ENCODE measurements at regions not wholly inside any gene's neighbourhood (a gene's known extent, or its start where the extent isn't known, plus 50 kb on each side); places are given as distances from the start of the nearest gene placed in this dataset.

- no peaks in the 10 kb centered on the region for H3K27me3 ChIP-seq
- intact Hi-C loops (cut with DNase I) = no loop called here
- no peaks in the 10 kb centered on the region for H3K4me1 ChIP-seq
- H3K9me3 ChIP-seq = no peaks in the 10 kb centered on the region
- TF ChIP-seq POLR2A (IDR thresholded peaks at IDR 0.05) (no peak), CTCF (IDR thresholded peaks at IDR 0.05) (no peak)
- H3K36me3 ChIP-seq = no peaks in the 10 kb centered on the region
- no peak overlapping the region for H3K4me3 ChIP-seq (replicated peaks in 1 of 3)
- H3K27ac ChIP-seq = no peak overlapping the region
- DNase-seq = no peak
Measured at GRCh38 chr14:22410497-22410896, 178.5 kb downstream of the DAD1 start.

GRCh38 chr14:22409006-22409405 is 180.0 kb downstream of the DAD1 start:
- Histone ChIP-seq H3K4me3 (replicated peaks in 1 of 3) (no peak overlapping the region), H3K36me3 (no peaks in the 10 kb centered on the region), H3K27ac (no peak overlapping the region), H3K9me3 (no peaks in the 10 kb centered on the region), H3K4me1 (no peaks in the 10 kb centered on the region), H3K27me3 (no peaks in the 10 kb centered on the region)
- intact Hi-C loops (cut with DNase I) = no loop called here
- 81 to 82% methylated on average over 3 of the region's 3 CpGs for WGBS, 2 donors
- no peak for DNase-seq
- TF ChIP-seq CTCF (IDR thresholded peaks at IDR 0.05) = no peak
- TF ChIP-seq POLR2A (IDR thresholded peaks at IDR 0.05) = no peak

- 96 to 98% methylated on average over 2 of the region's 2 CpGs for WGBS, 2 donors
- Histone ChIP-seq H3K9me3 (no peaks in the 10 kb centered on the region), H3K36me3 (no peaks in the 10 kb centered on the region), H3K27ac (no peak overlapping the region), H3K27me3 (no peaks in the 10 kb centered on the region), H3K4me3 (replicated peaks in 1 of 3) (no peak overlapping the region), H3K4me1 (no peaks in the 10 kb centered on the region)
- intact Hi-C loops (cut with DNase I) = no loop called here
- TF ChIP-seq CTCF (IDR thresholded peaks at IDR 0.05) (no peak), POLR2A (IDR thresholded peaks at IDR 0.05) (no peak)
- no peak for DNase-seq
Measured at GRCh38 chr14:22408547-22408946, 180.5 kb downstream of the DAD1 start.

- Histone ChIP-seq H3K27ac (no peak overlapping the region), H3K27me3 (no peaks in the 10 kb centered on the region), H3K36me3 (no peaks in the 10 kb centered on the region), H3K4me3 (replicated peaks in 1 of 3) (no peak overlapping the region), H3K4me1 (no peaks in the 10 kb centered on the region), H3K9me3 (no peaks in the 10 kb centered on the region)
- DNase-seq = no peak
- intact Hi-C loops (cut with DNase I) = no loop called here
- TF ChIP-seq POLR2A (IDR thresholded peaks at IDR 0.05) = no peak
- TF ChIP-seq CTCF (IDR thresholded peaks at IDR 0.05) = no peak
- WGBS, 2 donors = 90 to 92% methylated on average over 6 of the region's 6 CpGs
Measured at GRCh38 chr14:22407033-22407432, 182.0 kb downstream of the DAD1 start.

GRCh38 chr14:22405201-22405600 is 183.8 kb downstream of the DAD1 start:
- H3K36me3 ChIP-seq = no peaks in the 10 kb centered on the region
- no peak for TF ChIP-seq POLR2A (IDR thresholded peaks at IDR 0.05)
- no peak for TF ChIP-seq CTCF (IDR thresholded peaks at IDR 0.05)
- H3K4me1 ChIP-seq = no peaks in the 10 kb centered on the region
- intact Hi-C loops (cut with DNase I) = no loop called here
- H3K27me3 ChIP-seq = no peaks in the 10 kb centered on the region
- WGBS, 2 donors = 73 to 79% methylated on average over 1 of the region's 1 CpG
- H3K9me3 ChIP-seq = no peaks in the 10 kb centered on the region
- no peak overlapping the region for H3K4me3 ChIP-seq (replicated peaks in 1 of 3)
- H3K27ac ChIP-seq = no peak overlapping the region
- DNase-seq = no peak
